Mammary epithelial cell (primary cell): ENCODE measurements at regions not wholly inside any gene's neighbourhood (a gene's known extent, or its start where the extent isn't known, plus 50 kb on each side); places are given as distances from the start of the nearest gene placed in this dataset.

ENCODE experiments used
- CTCF ChIP-seq, 2 donors: IDR thresholded peaks in 1 of 2; conservative IDR thresholded peaks in 1 of 2; 2 replicates each; pipeline ENCODE4 v1.5.1; 2011 to 2012; ENCODE audit warnings: inconsistent platforms in 2 of 2, low read length in 2 of 2, mild to moderate bottlenecking in 2 of 2, control low read depth in 1 of 2, low read depth in 1 of 2; ENCODE audit not compliant: insufficient read depth in 1 of 2; ENCODE audit errors: extremely low read depth in 1 of 2
- EZH2 ChIP-seq: IDR thresholded peaks from 2 replicates; pipeline ENCODE4 v1.6.1; 2012; ENCODE audit warnings: low read length, inconsistent platforms, borderline replicate concordance

GRCh38 chr6:12585497-12585958 is 131.0 kb upstream of the PHACTR1 start:
- no peak for TF ChIP-seq CTCF (conservative IDR thresholded peaks at IDR 0.05 in 1 of 2, IDR thresholded peaks at IDR 0.05 in 1 of 2; ENCODE audit: extremely low read depth in 1 of 2, insufficient read depth in 1 of 2, low read depth in 1 of 2, low read length in 2 of 2)
- TF ChIP-seq EZH2: no peak
